MG63 (cell line): ENCODE measurements at regions not wholly inside any gene's neighbourhood (a gene's known extent, or its start where the extent isn't known, plus 50 kb on each side); places are given as distances from the start of the nearest gene placed in this dataset.
"Not testable (repeated sequence)": the region's sequence is repeated elsewhere in the genome, so short reads cannot be mapped to it uniquely, and the experiment has no call there.

ENCODE experiments used
- DNase-seq: peaks from one replicate; pipeline ENCODE4 v3.0.0-alpha.2; 2020
- H3K27me3 ChIP-seq: fragments of 250-450 bp; sonication (Bioruptor Pico); 2 replicates; pipeline ENCODE4 v1.5.1; 2020; ENCODE audit warnings: mild to moderate bottlenecking, moderate library complexity
- H3K36me3 ChIP-seq: fragments of 250-450 bp; sonication (Bioruptor Pico); 2 replicates; pipeline ENCODE4 v1.5.1; 2020; ENCODE audit warnings: mild to moderate bottlenecking, moderate library complexity
- H3K4me3 ChIP-seq: fragments of 250-450 bp; sonication (Bioruptor Pico); 2 replicates; pipeline ENCODE4 v1.5.1; 2020; ENCODE audit warnings: mild to moderate bottlenecking, moderate library complexity
- H3K9me3 ChIP-seq: fragments of 250-450 bp; sonication (Bioruptor Pico); 2 replicates; pipeline ENCODE4 v1.5.1; 2020; ENCODE audit warnings: mild to moderate bottlenecking, moderate library complexity

- DNase-seq: no peak
- Histone ChIP-seq H3K27me3 (no peaks in the 10 kb centered on the region), H3K4me3 (no peak overlapping the region), H3K36me3 (no peaks in the 10 kb centered on the region), H3K9me3 (no peaks in the 10 kb centered on the region)
Observed at GRCh38 chrX:3204606-3205005, 141.8 kb downstream of the MXRA5 start.

GRCh38 chrX:3195845-3196244 lies 150.6 kb downstream of the MXRA5 start:
- H3K36me3 ChIP-seq: no peaks in the 10 kb centered on the region
- no peaks in the 10 kb centered on the region for H3K9me3 ChIP-seq
- DNase-seq: no peak
- no peaks in the 10 kb centered on the region for H3K27me3 ChIP-seq
- H3K4me3 ChIP-seq: no peak overlapping the region

GRCh38 chrX:3192835-3193234 lies 151.6 kb downstream of the ARSF start:
- Histone ChIP-seq H3K27me3 (no peaks in the 10 kb centered on the region), H3K36me3 (no peaks in the 10 kb centered on the region), H3K9me3 (no peaks in the 10 kb centered on the region), H3K4me3 (no peak overlapping the region)
- DNase-seq: no peak

DNA sequence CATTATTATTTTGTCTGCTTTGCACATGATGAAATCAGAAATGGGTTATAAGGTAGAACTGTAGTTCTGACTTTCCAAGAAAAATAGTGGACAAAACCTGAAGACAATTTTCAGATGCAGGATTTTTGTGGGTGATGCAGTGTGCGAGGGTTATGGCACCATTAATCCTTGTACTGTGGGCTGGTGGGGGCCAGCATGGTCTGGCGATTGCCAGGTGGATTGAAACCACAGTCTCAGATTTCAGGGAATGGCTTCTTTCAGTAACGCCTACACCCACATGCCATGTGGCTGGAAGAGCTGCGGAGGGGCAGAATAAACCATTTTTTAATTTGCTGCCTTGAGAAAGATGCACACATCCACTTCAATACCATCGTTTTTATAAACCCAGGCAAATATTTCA lies 150.5 kb downstream of the ARSF start:
- Histone ChIP-seq H3K36me3 (no peaks in the 10 kb centered on the region), H3K27me3 (no peaks in the 10 kb centered on the region), H3K4me3 (no peak overlapping the region), H3K9me3 (no peaks in the 10 kb centered on the region)
- DNase-seq: no peak

DNA sequence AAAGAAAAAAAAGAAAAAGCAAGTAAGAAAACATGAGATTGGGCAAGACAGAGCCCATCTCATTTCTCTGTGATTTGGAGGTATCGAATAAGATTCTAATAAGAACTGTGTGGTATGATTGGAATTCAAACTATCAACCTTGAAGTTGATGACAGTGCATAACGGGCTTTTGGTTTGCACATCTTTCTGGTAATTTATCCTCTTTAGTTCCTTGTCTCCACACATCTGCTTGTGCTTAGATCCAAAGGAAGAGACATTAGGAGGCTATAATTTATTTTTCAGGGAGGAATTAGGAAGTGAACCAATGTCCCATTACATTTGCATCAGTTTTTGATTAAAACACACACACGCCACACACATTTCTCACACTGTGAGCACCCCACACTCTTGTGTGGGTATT lies 149.9 kb downstream of the ARSF start:
- Histone ChIP-seq H3K9me3 (no peaks in the 10 kb centered on the region), H3K36me3 (no peaks in the 10 kb centered on the region), H3K27me3 (no peaks in the 10 kb centered on the region), H3K4me3 (no peak overlapping the region)
- DNase-seq: no peak

GRCh38 chrX:3184176-3184930 lies 143.1 kb downstream of the ARSF start:
- Histone ChIP-seq H3K36me3 (no peaks in the 10 kb centered on the region), H3K4me3 (no peak overlapping the region)
- peak; percentile 32 for DNase-seq

DNA sequence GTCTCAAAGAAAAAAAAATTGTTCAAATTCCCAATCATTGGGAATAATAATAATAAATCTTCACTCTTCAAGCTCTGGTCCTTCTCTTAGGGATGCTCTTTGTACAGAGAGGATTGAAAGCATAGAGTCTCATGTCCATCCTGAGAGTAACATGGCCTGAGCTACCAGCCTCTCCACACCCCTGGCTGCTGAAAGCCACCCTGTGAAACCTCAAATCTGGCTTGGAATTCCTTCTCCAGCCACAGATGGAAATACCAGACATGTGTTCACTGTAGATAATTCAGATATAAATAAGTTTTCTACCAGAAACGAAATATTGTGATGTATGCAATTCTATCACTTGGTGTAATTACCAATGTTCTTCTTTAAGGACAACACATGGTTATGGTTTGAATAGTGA lies 140.6 kb downstream of the ARSF start:
- Histone ChIP-seq H3K9me3 (no peaks in the 10 kb centered on the region), H3K27me3 (no peaks in the 10 kb centered on the region), H3K36me3 (no peaks in the 10 kb centered on the region), H3K4me3 (no peak overlapping the region)
- DNase-seq: no peak

More at GRCh38 chrX:3184176-3184930, 143.1 kb downstream of the ARSF start:
- H3K9me3 ChIP-seq: no peaks in the 10 kb centered on the region
- no peaks in the 10 kb centered on the region for H3K27me3 ChIP-seq

DNA sequence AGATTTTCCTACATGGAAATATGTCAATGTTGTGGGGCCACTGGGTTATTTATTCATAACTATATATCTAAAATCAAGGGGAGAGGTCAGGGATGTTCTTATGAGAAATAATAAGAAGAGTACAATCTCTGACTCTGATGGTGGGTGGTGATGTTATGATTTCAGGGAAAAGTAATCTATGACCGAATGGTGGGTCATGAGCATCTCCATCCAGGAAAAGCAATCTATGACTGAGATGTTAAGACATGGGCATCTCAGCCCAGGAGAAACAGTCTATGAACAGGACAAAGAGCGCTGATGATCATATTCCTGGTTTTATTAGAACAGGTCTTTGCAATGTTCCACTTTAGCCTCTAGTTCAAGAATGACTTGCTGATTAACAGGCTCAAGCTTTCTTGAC lies 137.1 kb downstream of the ARSF start:
- DNase-seq: no peak
- H3K4me3 ChIP-seq: no peak overlapping the region
- no peaks in the 10 kb centered on the region for H3K36me3 ChIP-seq
- no peaks in the 10 kb centered on the region for H3K9me3 ChIP-seq
- no peaks in the 10 kb centered on the region for H3K27me3 ChIP-seq

DNA sequence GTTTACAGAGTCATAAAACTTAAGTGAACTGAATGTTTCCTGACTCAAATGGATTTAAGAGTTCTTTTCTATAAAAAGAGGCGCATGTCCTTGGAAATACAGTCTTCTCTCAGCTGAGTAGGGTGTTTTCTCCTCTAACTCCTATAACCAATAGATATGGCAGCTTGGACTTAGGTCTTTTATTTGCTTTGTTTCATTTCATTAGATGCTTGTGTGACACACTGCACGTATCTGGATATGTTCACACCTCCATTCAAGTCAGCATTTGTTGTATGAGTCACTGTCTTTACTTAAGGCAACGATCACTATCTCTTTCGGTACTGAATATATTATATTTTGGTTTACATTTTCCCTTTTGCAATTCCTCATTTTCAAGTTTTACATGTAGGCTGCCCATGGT lies 136.6 kb downstream of the ARSF start:
- Histone ChIP-seq H3K4me3 (no peak overlapping the region), H3K27me3 (no peaks in the 10 kb centered on the region), H3K9me3 (no peaks in the 10 kb centered on the region), H3K36me3 (no peaks in the 10 kb centered on the region)
- no peak for DNase-seq

- H3K9me3 ChIP-seq: no peaks in the 10 kb centered on the region
- no peak overlapping the region for H3K4me3 ChIP-seq
- H3K27me3 ChIP-seq: no peaks in the 10 kb centered on the region
- no peaks in the 10 kb centered on the region for H3K36me3 ChIP-seq
- no peak for DNase-seq
Observed at GRCh38 chrX:3176439-3176820, 135.2 kb downstream of the ARSF start.

DNA sequence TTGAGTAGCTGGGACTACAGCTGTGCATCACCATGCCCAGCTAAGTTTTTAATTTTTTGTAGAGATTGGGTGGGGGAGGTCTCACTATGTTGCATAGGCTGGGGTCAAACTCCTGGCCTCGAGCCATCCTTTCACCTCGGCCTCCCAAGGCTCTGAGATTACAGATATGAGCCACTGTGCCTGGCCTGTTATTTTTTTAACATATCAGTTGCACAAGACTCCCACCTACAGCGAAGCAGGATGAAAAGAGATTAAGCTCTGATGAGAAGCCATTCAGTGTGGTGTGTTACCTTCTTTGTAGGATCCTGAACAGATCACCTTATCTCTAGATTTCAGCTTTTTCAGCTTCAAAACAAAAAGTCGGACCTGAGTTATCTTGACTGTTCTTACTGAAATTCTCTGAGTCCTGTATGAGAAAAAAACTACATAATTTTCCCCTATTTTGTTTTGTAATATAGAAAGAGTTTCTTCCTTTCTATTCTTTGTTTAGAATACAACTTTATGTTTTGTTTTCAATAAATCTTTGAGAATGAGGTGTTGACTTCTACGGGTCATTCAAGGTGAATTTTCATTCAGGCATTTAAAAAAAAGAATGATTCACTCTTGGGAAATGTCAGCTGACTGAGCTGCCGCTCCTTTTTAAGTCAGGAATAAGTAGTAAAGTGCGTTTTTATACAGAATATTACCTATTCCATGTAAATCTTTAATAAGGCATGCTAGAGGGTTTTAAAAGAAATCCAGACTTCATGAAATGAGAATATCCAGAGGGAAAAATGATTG lies 134.6 kb downstream of the ARSF start:
- Histone ChIP-seq H3K9me3 (no peaks in the 10 kb centered on the region), H3K36me3 (no peaks in the 10 kb centered on the region), H3K27me3 (no peaks in the 10 kb centered on the region), H3K4me3 (no peak overlapping the region)
- DNase-seq: no peak

GRCh38 chrX:3172156-3172555 lies 130.9 kb downstream of the ARSF start:
- H3K27me3 ChIP-seq, H3K36me3 ChIP-seq, H3K4me3 ChIP-seq, DNase-seq, H3K9me3 ChIP-seq: not testable (repeated sequence)

GRCh38 chrX:3169421-3169820 lies 128.2 kb downstream of the ARSF start:
- no peaks in the 10 kb centered on the region for H3K9me3 ChIP-seq
- no peak for DNase-seq

DNA sequence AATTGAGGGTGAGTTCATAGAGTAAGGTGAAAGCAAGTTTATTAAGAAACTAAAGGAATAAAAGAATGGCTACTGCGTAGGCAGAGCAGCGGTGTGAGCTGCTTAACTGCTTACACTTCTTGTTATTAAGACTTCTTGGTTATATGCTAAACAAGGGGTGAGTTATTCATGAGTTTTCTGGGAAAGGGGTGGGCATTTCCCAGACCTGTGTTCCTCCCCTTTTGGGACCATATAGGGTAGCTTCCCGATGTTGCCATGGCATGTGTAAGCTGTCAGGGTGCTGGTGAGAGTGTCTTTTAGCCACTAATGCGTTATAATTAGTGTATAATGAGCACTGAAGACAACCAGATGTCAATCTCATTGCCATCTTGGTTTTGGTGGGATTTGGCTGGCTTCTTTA lies 126.5 kb downstream of the ARSF start:
- Histone ChIP-seq H3K27me3 (no peaks in the 10 kb centered on the region), H3K36me3 (no peaks in the 10 kb centered on the region), H3K9me3 (no peaks in the 10 kb centered on the region), H3K4me3 (no peak overlapping the region)
- DNase-seq: no peak

More at GRCh38 chrX:3169421-3169820, 128.2 kb downstream of the ARSF start:
- Histone ChIP-seq H3K4me3 (no peak overlapping the region), H3K36me3 (no peaks in the 10 kb centered on the region), H3K27me3 (no peaks in the 10 kb centered on the region)

GRCh38 chrX:3166670-3167455 lies 125.6 kb downstream of the ARSF start:
- no peak for DNase-seq
- no peak overlapping the region for H3K4me3 ChIP-seq
- no peaks in the 10 kb centered on the region for H3K9me3 ChIP-seq
- H3K36me3 ChIP-seq: no peaks in the 10 kb centered on the region
- no peaks in the 10 kb centered on the region for H3K27me3 ChIP-seq

GRCh38 chrX:3165808-3166207 lies 124.5 kb downstream of the ARSF start:
- no peak for DNase-seq
- H3K27me3 ChIP-seq: no peaks in the 10 kb centered on the region
- no peak overlapping the region for H3K4me3 ChIP-seq
- H3K36me3 ChIP-seq: no peaks in the 10 kb centered on the region
- H3K9me3 ChIP-seq: no peaks in the 10 kb centered on the region
